ENCODE measurements at regions not wholly inside any gene's neighbourhood (a gene's known extent, or its start where the extent isn't known, plus 50 kb on each side); places are given as distances from the start of the nearest gene placed in this dataset.

DNA sequence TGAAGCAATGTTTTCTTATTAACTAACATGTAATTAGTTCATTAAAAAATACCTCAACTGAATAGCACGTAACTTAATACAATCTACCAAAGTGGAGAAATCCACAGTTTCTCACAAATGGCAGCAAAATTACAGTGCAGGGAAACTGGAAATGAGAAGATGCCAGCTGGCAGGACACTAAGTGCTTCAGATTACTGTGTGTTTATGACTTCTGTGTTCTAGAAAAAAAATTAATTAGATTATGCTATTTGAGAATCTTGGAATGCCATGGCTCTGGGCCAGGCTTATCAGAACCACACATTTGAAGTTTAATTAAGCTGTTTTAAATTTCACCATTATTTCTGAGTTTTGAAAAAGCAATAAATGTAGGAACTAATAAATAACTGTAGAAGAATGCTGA lies 357.6 kb downstream of the TGFB2 start:
- no peaks in the 10 kb centered on the region for H3K9me3 ChIP-seq (ENCODE audit: insufficient read depth, low read length)
- TF ChIP-seq, protein P1, sequence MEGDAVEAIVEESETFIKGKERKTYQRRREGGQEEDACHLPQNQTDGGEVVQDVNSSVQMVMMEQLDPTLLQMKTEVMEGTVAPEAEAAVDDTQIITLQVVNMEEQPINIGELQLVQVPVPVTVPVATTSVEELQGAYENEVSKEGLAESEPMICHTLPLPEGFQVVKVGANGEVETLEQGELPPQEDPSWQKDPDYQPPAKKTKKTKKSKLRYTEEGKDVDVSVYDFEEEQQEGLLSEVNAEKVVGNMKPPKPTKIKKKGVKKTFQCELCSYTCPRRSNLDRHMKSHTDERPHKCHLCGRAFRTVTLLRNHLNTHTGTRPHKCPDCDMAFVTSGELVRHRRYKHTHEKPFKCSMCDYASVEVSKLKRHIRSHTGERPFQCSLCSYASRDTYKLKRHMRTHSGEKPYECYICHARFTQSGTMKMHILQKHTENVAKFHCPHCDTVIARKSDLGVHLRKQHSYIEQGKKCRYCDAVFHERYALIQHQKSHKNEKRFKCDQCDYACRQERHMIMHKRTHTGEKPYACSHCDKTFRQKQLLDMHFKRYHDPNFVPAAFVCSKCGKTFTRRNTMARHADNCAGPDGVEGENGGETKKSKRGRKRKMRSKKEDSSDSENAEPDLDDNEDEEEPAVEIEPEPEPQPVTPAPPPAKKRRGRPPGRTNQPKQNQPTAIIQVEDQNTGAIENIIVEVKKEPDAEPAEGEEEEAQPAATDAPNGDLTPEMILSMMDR (IDR thresholded peaks at IDR 0.05; ENCODE audit: insufficient read depth, low read length, poor library complexity, severe bottlenecking), result no peak
- no peak for TF ChIP-seq EZH2phosphoT487 (conservative IDR thresholded peaks at IDR 0.05; ENCODE audit: low read length)
- no peak overlapping the region for H3K27ac ChIP-seq (ENCODE audit: low read depth, low read length)
- H3F3A ChIP-seq (ENCODE audit: insufficient read depth), result no peaks in the 10 kb centered on the region
- H3K79me2 ChIP-seq (ENCODE audit: insufficient read depth, low read length), result no peaks in the 10 kb centered on the region
- H3K36me3 ChIP-seq (ENCODE audit: low read length), result no peaks in the 10 kb centered on the region
- no peak overlapping the region for H3K4me3 ChIP-seq (ENCODE audit: insufficient read depth, low read length, poor library complexity, severe bottlenecking)
- no peak overlapping the region for H2AFZ ChIP-seq (ENCODE audit: low read depth, low read length, severe bottlenecking)
- no peaks in the 10 kb centered on the region for H4K20me1 ChIP-seq (ENCODE audit: low read depth, low read length)
- H3K9ac ChIP-seq (ENCODE audit: low read length), result no peak overlapping the region
- H3K27me3 ChIP-seq (ENCODE audit: low read length), result no peaks in the 10 kb centered on the region; the same call in 1 of the 2 replicates
- H3K9me2 ChIP-seq (replicated peaks; ENCODE audit: insufficient read depth, low read length), result no peaks in the 10 kb centered on the region
- no peak overlapping the region for H3K4me2 ChIP-seq (ENCODE audit: low read depth, low read length, poor library complexity, severe bottlenecking)

DNA sequence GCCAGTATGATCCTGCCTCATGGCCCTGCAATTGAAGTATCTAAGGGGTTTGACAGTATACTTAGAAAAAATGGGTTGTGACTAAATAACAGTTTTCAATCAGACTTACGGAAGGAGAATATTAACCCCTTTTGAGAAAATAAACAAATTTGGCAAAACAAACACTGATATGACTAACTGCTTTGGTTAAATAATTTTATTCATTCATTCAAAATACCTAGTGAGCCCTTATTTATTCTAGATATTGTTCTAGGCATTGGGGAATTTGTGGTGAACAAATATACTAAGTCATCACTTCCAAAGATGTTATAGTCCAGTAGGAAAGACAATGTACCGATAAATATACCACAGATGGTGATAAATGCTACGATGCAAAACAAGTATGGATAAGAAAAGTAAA lies 358.7 kb downstream of the TGFB2 start:
- H3K9ac ChIP-seq (ENCODE audit: low read length), result no peak overlapping the region
- no peak overlapping the region for H2AFZ ChIP-seq (ENCODE audit: low read depth, low read length, severe bottlenecking)
- H4K20me1 ChIP-seq (ENCODE audit: low read depth, low read length), result no peaks in the 10 kb centered on the region
- H3K9me3 ChIP-seq (ENCODE audit: insufficient read depth, low read length), result no peaks in the 10 kb centered on the region
- H3K9me2 ChIP-seq (replicated peaks; ENCODE audit: insufficient read depth, low read length), result no peaks in the 10 kb centered on the region
- no peak overlapping the region for H3K4me2 ChIP-seq (ENCODE audit: low read depth, low read length, poor library complexity, severe bottlenecking)
- H3K27ac ChIP-seq (ENCODE audit: low read depth, low read length), result no peak overlapping the region
- no peak for TF ChIP-seq EZH2phosphoT487 (conservative IDR thresholded peaks at IDR 0.05; ENCODE audit: low read length)
- TF ChIP-seq, protein P1 (IDR thresholded peaks at IDR 0.05; ENCODE audit: insufficient read depth, low read length, poor library complexity, severe bottlenecking), result no peak
- H3K27me3 ChIP-seq (ENCODE audit: low read length), result no peaks in the 10 kb centered on the region; the same call in 1 of the 2 replicates
- H3K36me3 ChIP-seq (ENCODE audit: low read length), result no peaks in the 10 kb centered on the region
- no peaks in the 10 kb centered on the region for H3K79me2 ChIP-seq (ENCODE audit: insufficient read depth, low read length)
- no peaks in the 10 kb centered on the region for H3F3A ChIP-seq (ENCODE audit: insufficient read depth)
- H3K4me3 ChIP-seq (ENCODE audit: insufficient read depth, low read length, poor library complexity, severe bottlenecking), result no peak overlapping the region

DNA sequence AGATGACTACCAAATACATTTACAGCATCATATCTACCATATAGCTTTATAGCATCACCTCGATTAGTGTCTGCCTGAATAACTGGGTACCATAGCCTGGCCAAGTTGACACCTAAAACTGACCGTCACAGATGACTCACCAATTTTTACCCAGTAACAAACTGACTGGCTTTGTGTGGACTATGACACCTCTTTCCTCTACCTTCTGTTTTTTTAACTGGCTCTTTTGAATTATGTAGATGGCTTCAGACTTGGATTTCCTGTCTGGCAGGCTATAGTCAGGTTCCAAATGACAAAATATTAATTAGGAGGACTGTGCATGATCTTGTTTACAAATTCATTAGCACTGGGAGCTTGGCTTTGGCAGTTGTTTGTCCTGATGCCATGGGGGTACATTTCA lies 360.3 kb downstream of the TGFB2 start:
- Histone ChIP-seq H3F3A (ENCODE audit: insufficient read depth) (no peaks in the 10 kb centered on the region), H3K27ac (ENCODE audit: low read depth, low read length) (no peak overlapping the region), H3K9ac (ENCODE audit: low read length) (no peak overlapping the region), H3K9me3 (ENCODE audit: insufficient read depth, low read length) (no peaks in the 10 kb centered on the region), H2AFZ (ENCODE audit: low read depth, low read length, severe bottlenecking) (no peak overlapping the region), H3K27me3 (ENCODE audit: low read length) (no peaks in the 10 kb centered on the region; the same call in 1 of the 2 replicates), H3K36me3 (ENCODE audit: low read length) (no peaks in the 10 kb centered on the region), H4K20me1 (ENCODE audit: low read depth, low read length) (no peaks in the 10 kb centered on the region), H3K4me3 (ENCODE audit: insufficient read depth, low read length, poor library complexity, severe bottlenecking) (no peak overlapping the region), H3K9me2 (replicated peaks; ENCODE audit: insufficient read depth, low read length) (no peaks in the 10 kb centered on the region), H3K4me2 (ENCODE audit: low read depth, low read length, poor library complexity, severe bottlenecking) (no peak overlapping the region), H3K79me2 (ENCODE audit: insufficient read depth, low read length) (no peaks in the 10 kb centered on the region)
- TF ChIP-seq, protein P1 (IDR thresholded peaks at IDR 0.05; ENCODE audit: insufficient read depth, low read length, poor library complexity, severe bottlenecking), result no peak
